Keratinocyte (primary cell): ENCODE measurements at regions not wholly inside any gene's neighbourhood (a gene's known extent, or its start where the extent isn't known, plus 50 kb on each side); places are given as distances from the start of the nearest gene placed in this dataset.

ENCODE experiments used
- EZH2 ChIP-seq: IDR thresholded peaks from one replicate; pipeline ENCODE4 v1.6.1; 2012; ENCODE audit warnings: inconsistent platforms, mild to moderate bottlenecking, low read length, moderate library complexity
- TF ChIP-seq, protein P1 (sequence below), 3 experiments: IDR thresholded peaks in 1 of 3; conservative IDR thresholded peaks in 1 of 3; optimal IDR thresholded peaks in 1 of 3; 2 replicates in 2 of 3; 3 replicates in 1 of 3; pipeline versions ENCODE3 to v1.5.1; 2011; ENCODE audit warnings: low read length in 3 of 3, mild to moderate bottlenecking in 3 of 3, moderate library complexity in 2 of 3, control low read depth in 1 of 3, inconsistent platforms in 1 of 3; ENCODE audit not compliant: insufficient read depth in 2 of 3; ENCODE audit errors: extremely low read depth in 1 of 3

DNA sequence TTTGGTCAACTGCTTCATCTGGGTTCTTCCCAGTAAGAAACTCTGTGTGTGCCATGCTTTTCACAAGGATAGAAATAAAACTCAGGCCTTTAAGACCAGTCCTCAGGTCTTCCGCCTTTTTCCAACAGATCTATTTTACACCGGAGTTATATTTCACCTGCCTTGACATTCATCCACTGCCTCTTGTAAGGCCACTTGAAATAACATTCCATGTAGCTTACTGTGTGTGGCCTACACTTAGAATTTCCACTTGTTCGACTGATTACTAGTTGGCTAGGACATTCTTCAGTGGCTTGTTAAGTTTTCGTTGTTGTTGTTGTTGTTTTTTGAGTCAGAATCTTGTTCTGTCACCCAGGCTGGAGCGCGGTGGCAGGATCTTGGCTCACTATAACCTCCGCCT lies 92.8 kb upstream of the UNC5C start:
- TF ChIP-seq, protein P1, sequence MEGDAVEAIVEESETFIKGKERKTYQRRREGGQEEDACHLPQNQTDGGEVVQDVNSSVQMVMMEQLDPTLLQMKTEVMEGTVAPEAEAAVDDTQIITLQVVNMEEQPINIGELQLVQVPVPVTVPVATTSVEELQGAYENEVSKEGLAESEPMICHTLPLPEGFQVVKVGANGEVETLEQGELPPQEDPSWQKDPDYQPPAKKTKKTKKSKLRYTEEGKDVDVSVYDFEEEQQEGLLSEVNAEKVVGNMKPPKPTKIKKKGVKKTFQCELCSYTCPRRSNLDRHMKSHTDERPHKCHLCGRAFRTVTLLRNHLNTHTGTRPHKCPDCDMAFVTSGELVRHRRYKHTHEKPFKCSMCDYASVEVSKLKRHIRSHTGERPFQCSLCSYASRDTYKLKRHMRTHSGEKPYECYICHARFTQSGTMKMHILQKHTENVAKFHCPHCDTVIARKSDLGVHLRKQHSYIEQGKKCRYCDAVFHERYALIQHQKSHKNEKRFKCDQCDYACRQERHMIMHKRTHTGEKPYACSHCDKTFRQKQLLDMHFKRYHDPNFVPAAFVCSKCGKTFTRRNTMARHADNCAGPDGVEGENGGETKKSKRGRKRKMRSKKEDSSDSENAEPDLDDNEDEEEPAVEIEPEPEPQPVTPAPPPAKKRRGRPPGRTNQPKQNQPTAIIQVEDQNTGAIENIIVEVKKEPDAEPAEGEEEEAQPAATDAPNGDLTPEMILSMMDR (optimal IDR thresholded peaks at IDR 0.05 in 1 of 3, IDR thresholded peaks at IDR 0.05 in 1 of 3, conservative IDR thresholded peaks at IDR 0.05 in 1 of 3; ENCODE audit: extremely low read depth in 1 of 3, insufficient read depth in 2 of 3, low read length in 3 of 3) = no peak
- TF ChIP-seq EZH2 = no peak
